H9 (cell line): ENCODE measurements at regions not wholly inside any gene's neighbourhood (a gene's known extent, or its start where the extent isn't known, plus 50 kb on each side); places are given as distances from the start of the nearest gene placed in this dataset.

Experiments used
- DNase-seq: peaks from one replicate; pipeline ENCODE4 v3.0.0-alpha.2; 2017
- H2AFZ ChIP-seq: one replicate; pipeline ENCODE4 v1.6.1; 2013; ENCODE audit warnings: mild to moderate bottlenecking, low read length, control low read depth, moderate library complexity
- H2AK5ac ChIP-seq: 2 replicates; pipeline ENCODE4 v1.6.1; 2013; ENCODE audit warnings: low read length, control low read depth, mixed read lengths; ENCODE audit not compliant: insufficient read length
- H2BK120ac ChIP-seq: one replicate; pipeline ENCODE4 v1.6.1; 2013; ENCODE audit warnings: low read depth, mild to moderate bottlenecking, low read length, control low read depth, inconsistent platforms; ENCODE audit not compliant: poor library complexity, severe bottlenecking
- H2BK12ac ChIP-seq: 2 replicates; pipeline ENCODE4 v1.6.1; 2013; ENCODE audit warnings: low read length, control low read depth, mixed read lengths, low read depth; ENCODE audit not compliant: insufficient read length
- H2BK15ac ChIP-seq: 2 replicates; pipeline ENCODE4 v1.6.1; 2013; ENCODE audit warnings: low read depth, low read length, control low read depth
- H2BK20ac ChIP-seq: one replicate; pipeline ENCODE4 v1.6.1; 2013; ENCODE audit warnings: low read depth, mild to moderate bottlenecking, low read length, control low read depth, inconsistent platforms; ENCODE audit not compliant: poor library complexity, severe bottlenecking
- H2BK5ac ChIP-seq: 2 replicates; pipeline ENCODE4 v1.6.1; 2013; ENCODE audit warnings: low read length, control low read depth, mixed read lengths; ENCODE audit not compliant: insufficient read length
- H3K14ac ChIP-seq: 2 replicates; pipeline ENCODE4 v1.6.1; 2013; ENCODE audit warnings: low read length, control low read depth; ENCODE audit not compliant: insufficient read depth
- H3K18ac ChIP-seq: 2 replicates; pipeline ENCODE4 v1.6.1; 2013; ENCODE audit warnings: low read depth, mild to moderate bottlenecking, mixed read lengths, low read length, control low read depth; ENCODE audit not compliant: insufficient read length
- H3K23ac ChIP-seq: 2 replicates; pipeline ENCODE4 v1.6.1; 2013; ENCODE audit warnings: low read length, control low read depth, mixed read lengths, low read depth; ENCODE audit not compliant: insufficient read length
- H3K23me2 ChIP-seq: 2 replicates; pipeline ENCODE4 v1.6.1; 2013; ENCODE audit warnings: low read depth, mild to moderate bottlenecking, mixed read lengths, low read length, control low read depth; ENCODE audit not compliant: insufficient read length, poor library complexity, severe bottlenecking
- H3K27ac ChIP-seq: 2 replicates; pipeline ENCODE4 v1.5.1; 2013; ENCODE audit warnings: low read length, control low read depth, mixed read lengths, low read depth; ENCODE audit not compliant: insufficient read length
- H3K27me3 ChIP-seq: 2 replicates; pipeline ENCODE4 v1.6.1; 2013; ENCODE audit warnings: low read length, control low read depth, inconsistent platforms; ENCODE audit not compliant: insufficient read depth
- H3K4ac ChIP-seq: 2 replicates; pipeline ENCODE4 v1.6.1; 2013; ENCODE audit warnings: low read depth, mild to moderate bottlenecking, control low read depth, inconsistent platforms, low read length, moderate library complexity
- H3K4me1 ChIP-seq: 2 replicates; pipeline ENCODE4 v1.6.1; 2013; ENCODE audit warnings: low read length, control low read depth, inconsistent platforms; ENCODE audit not compliant: insufficient read depth
- H3K4me2 ChIP-seq: 2 replicates; pipeline ENCODE4 v1.6.1; 2013; ENCODE audit warnings: low read length, control low read depth, mixed read lengths; ENCODE audit not compliant: insufficient read length, insufficient read depth
- H3K56ac ChIP-seq: 2 replicates; pipeline ENCODE4 v1.6.1; 2013; ENCODE audit warnings: low read depth, mild to moderate bottlenecking, mixed read lengths, low read length, control low read depth; ENCODE audit not compliant: insufficient read length
- H3K79me1 ChIP-seq: 2 replicates; pipeline ENCODE4 v1.6.1; 2013; ENCODE audit warnings: low read depth, mild to moderate bottlenecking, moderate library complexity, low read length, control low read depth, inconsistent platforms; ENCODE audit not compliant: insufficient read depth, poor library complexity, severe bottlenecking
- H3K79me2 ChIP-seq: 2 replicates; pipeline ENCODE4 v1.6.1; 2013; ENCODE audit warnings: low read length, control low read depth, inconsistent platforms; ENCODE audit not compliant: insufficient read depth
- H3K9ac ChIP-seq: 2 replicates; pipeline ENCODE4 v1.6.1; 2013; ENCODE audit warnings: low read length, control low read depth, mixed read lengths; ENCODE audit not compliant: insufficient read length; ENCODE audit errors: extremely low read depth
- H3K9me3 ChIP-seq: one replicate; pipeline ENCODE4 v1.6.1; 2013; ENCODE audit warnings: low read depth, low read length, inconsistent platforms; ENCODE audit not compliant: control insufficient read depth
- H3T11ph ChIP-seq: one replicate; pipeline ENCODE4 v1.6.1; 2013; ENCODE audit warnings: mild to moderate bottlenecking, low read length, control low read depth, inconsistent platforms
- H4K20me1 ChIP-seq: one replicate; pipeline ENCODE4 v1.6.1; 2013; ENCODE audit not compliant: control insufficient read depth, insufficient read length, insufficient read depth
- H4K5ac ChIP-seq: 2 replicates; pipeline ENCODE4 v1.6.1; 2013; ENCODE audit warnings: low read depth, mild to moderate bottlenecking, mixed read lengths, low read length, control low read depth; ENCODE audit not compliant: insufficient read length
- H4K8ac ChIP-seq: replicated peaks from 2 replicates; pipeline ENCODE4 v1.6.1; 2013; ENCODE audit warnings: low read length, control low read depth, mixed read lengths, low read depth; ENCODE audit not compliant: insufficient read length
- H4K91ac ChIP-seq: 2 replicates; pipeline ENCODE4 v1.6.1; 2013; ENCODE audit warnings: low read depth, mild to moderate bottlenecking, moderate library complexity, mixed read lengths, low read length, control low read depth; ENCODE audit not compliant: insufficient read length
- H3K27ac Mint-ChIP-seq, 3 experiments: 2 replicates in 2 of 3; 3 replicates in 1 of 3; pipeline ENCODE4 v1.8.0; 2020 to 2021; ENCODE audit warnings: mixed read lengths in 3 of 3, mild to moderate bottlenecking in 1 of 3, moderate library complexity in 1 of 3
- H3K27me3 Mint-ChIP-seq: 2 replicates; pipeline ENCODE4 v1.8.0; 2021; ENCODE audit warnings: low read depth, mild to moderate bottlenecking, moderate library complexity, mixed read lengths
- H3K36me3 Mint-ChIP-seq, 3 experiments: 2 replicates in 2 of 3; 3 replicates in 1 of 3; pipeline ENCODE4 v1.8.0; 2020 to 2021; ENCODE audit warnings: low read depth in 3 of 3, mixed read lengths in 3 of 3; ENCODE audit not compliant: insufficient read depth in 1 of 3
- H3K4me1 Mint-ChIP-seq, 2 experiments: 2 replicates each; pipeline ENCODE4 v1.8.0; 2020; ENCODE audit warnings: mixed read lengths in 2 of 2
- H3K4me3 Mint-ChIP-seq, 2 experiments: 2 replicates in 1 of 2; 3 replicates in 1 of 2; pipeline ENCODE4 v1.8.0; 2020 to 2021; ENCODE audit warnings: mild to moderate bottlenecking in 2 of 2, mixed read lengths in 2 of 2, moderate library complexity in 1 of 2
- H3K9me3 Mint-ChIP-seq, 2 experiments: 2 replicates in 1 of 2; 3 replicates in 1 of 2; pipeline ENCODE4 v1.8.0; 2020; ENCODE audit warnings: mild to moderate bottlenecking in 2 of 2, mixed read lengths in 2 of 2, moderate library complexity in 1 of 2
- WGBS: extraction: QIAGEN DNeasy Blood & Tissue Kit; methylation state at CpG from one replicate; pipeline ENCODE4 v1.1.7; 2013; ENCODE audit warnings: missing lambda C conversion rate, low lambda C conversion rate, mixed read lengths; ENCODE audit not compliant: insufficient read length; ENCODE audit errors: extremely low coverage; 5-methylcytosine and 5-hydroxymethylcytosine counted together
- TF ChIP-seq, protein P1 (sequence below): fragments of 200-600 bp; sonication (generic); conservative IDR thresholded peaks from 3 replicates; pipeline ENCODE4 v1.8.0; 2021; ENCODE audit warnings: antibody characterized with exemption, mild to moderate bottlenecking

DNA sequence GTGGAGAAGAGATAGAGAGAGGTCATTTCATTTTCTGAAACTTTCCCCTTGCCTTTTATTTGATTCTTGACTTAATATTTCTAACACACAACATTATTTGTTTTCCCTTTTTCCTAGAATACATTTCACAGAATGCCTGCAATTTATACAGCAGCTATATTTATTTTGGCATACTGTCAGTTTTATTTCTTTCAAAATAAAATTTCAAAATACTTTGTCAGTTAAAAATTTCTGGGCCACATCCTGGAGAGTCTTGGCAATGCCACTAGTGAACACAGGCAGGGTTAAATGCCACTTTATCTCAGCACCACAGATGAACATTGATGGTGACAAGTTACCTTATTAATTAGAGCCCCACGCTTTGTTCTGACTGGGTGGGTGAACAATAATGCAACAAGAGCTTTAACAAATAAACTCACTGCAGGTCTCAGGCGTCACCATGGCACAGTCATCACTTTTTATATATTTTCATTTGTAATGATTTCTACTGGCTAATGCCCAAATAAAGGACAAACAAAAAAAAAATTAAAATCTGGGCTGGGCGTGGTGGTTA is 494.0 kb downstream of the KIF20B start:
- Histone ChIP-seq H3K14ac (no peak overlapping the region), H4K8ac (no peak overlapping the region), H2BK15ac (no peak overlapping the region), H3K56ac (no peak overlapping the region), H3K79me1 (no peaks in the 10 kb centered on the region), H3K27me3 (no peaks in the 10 kb centered on the region), H3K4me2 (no peak overlapping the region), H3T11ph (no peak overlapping the region), H3K18ac (no peak overlapping the region), H3K23me2 (no peaks in the 10 kb centered on the region), H2AFZ (no peak overlapping the region), H3K27ac (no peak overlapping the region), H3K23ac (no peak overlapping the region), H4K5ac (no peak overlapping the region), H3K4ac (no peak overlapping the region), H3K4me1 (no peaks in the 10 kb centered on the region), H4K91ac (no peak overlapping the region), H2BK12ac (no peak overlapping the region), H2AK5ac (no peak overlapping the region), H3K79me2 (no peaks in the 10 kb centered on the region), H3K9me3 (no peaks in the 10 kb centered on the region), H2BK20ac (no peak overlapping the region), H4K20me1 (no peaks in the 10 kb centered on the region), H2BK5ac (no peak overlapping the region), H3K9ac (no peak overlapping the region), H2BK120ac (no peak overlapping the region)
- Mint-ChIP-seq H3K4me1 (peaks cover 6 to 11% of the 10 kb centered on the region in 2 experiments), H3K27ac (no peak overlapping the region), H3K36me3 (no peaks in the 10 kb centered on the region), H3K4me3 (no peak overlapping the region), H3K27me3 (no peaks in the 10 kb centered on the region), H3K9me3 (no peaks in the 10 kb centered on the region)
- TF ChIP-seq, protein P1, sequence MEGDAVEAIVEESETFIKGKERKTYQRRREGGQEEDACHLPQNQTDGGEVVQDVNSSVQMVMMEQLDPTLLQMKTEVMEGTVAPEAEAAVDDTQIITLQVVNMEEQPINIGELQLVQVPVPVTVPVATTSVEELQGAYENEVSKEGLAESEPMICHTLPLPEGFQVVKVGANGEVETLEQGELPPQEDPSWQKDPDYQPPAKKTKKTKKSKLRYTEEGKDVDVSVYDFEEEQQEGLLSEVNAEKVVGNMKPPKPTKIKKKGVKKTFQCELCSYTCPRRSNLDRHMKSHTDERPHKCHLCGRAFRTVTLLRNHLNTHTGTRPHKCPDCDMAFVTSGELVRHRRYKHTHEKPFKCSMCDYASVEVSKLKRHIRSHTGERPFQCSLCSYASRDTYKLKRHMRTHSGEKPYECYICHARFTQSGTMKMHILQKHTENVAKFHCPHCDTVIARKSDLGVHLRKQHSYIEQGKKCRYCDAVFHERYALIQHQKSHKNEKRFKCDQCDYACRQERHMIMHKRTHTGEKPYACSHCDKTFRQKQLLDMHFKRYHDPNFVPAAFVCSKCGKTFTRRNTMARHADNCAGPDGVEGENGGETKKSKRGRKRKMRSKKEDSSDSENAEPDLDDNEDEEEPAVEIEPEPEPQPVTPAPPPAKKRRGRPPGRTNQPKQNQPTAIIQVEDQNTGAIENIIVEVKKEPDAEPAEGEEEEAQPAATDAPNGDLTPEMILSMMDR, result no peak
- no peak for DNase-seq
- WGBS, result no CpG with 5 or more reads among the region's 3 CpGs
